ENCODE measurements at regions not wholly inside any gene's neighbourhood (a gene's known extent, or its start where the extent isn't known, plus 50 kb on each side); places are given as distances from the start of the nearest gene placed in this dataset.
"Not testable (repeated sequence)": the region's sequence is repeated elsewhere in the genome, so short reads cannot be mapped to it uniquely, and the experiment has no call there.

GRCh38 chr6:119713903-119714302, 364.3 kb upstream of the MAN1A1 start:
- DNase-seq, result no peak

- DNase-seq, result no peak
Observed at GRCh38 chr6:119686644-119687043, 337.1 kb upstream of the MAN1A1 start.

GRCh38 chr6:119686240-119686639, 336.7 kb upstream of the MAN1A1 start:
- DNase-seq, result no peak

GRCh38 chr6:119683671-119684070, 334.1 kb upstream of the MAN1A1 start:
- DNase-seq, result no peak

GRCh38 chr6:119683031-119683430, 333.5 kb upstream of the MAN1A1 start:
- DNase-seq, result no peak

GRCh38 chr6:119678961-119679360, 329.4 kb upstream of the MAN1A1 start:
- no peak for DNase-seq

GRCh38 chr6:119677384-119677783, 327.8 kb upstream of the MAN1A1 start:
- DNase-seq, result no peak

- no peak for DNase-seq
Observed at GRCh38 chr6:119676961-119677360, 327.4 kb upstream of the MAN1A1 start.

- no peak for DNase-seq
Observed at GRCh38 chr6:119676230-119676629, 326.7 kb upstream of the MAN1A1 start.

GRCh38 chr6:119673741-119674140, 324.2 kb upstream of the MAN1A1 start:
- DNase-seq, result no peak

GRCh38 chr6:119672725-119673124, 323.2 kb upstream of the MAN1A1 start:
- no peak for DNase-seq

- DNase-seq, result no peak
Observed at GRCh38 chr6:119671105-119671504, 321.5 kb upstream of the MAN1A1 start.

GRCh38 chr6:119669221-119669620, 319.7 kb upstream of the MAN1A1 start:
- no peak for DNase-seq

- not testable (repeated sequence) for DNase-seq
Observed at GRCh38 chr6:119665432-119665831, 315.9 kb upstream of the MAN1A1 start.

- no peak for DNase-seq
Observed at GRCh38 chr6:119661628-119662027, 312.1 kb upstream of the MAN1A1 start.

- DNase-seq, result no peak
Observed at GRCh38 chr6:119661078-119661477, 311.5 kb upstream of the MAN1A1 start.

GRCh38 chr6:119658917-119659316, 309.4 kb upstream of the MAN1A1 start:
- DNase-seq, result no peak

GRCh38 chr6:119655124-119655523, 305.6 kb upstream of the MAN1A1 start:
- DNase-seq, result no peak

GRCh38 chr6:119653329-119653728, 303.8 kb upstream of the MAN1A1 start:
- DNase-seq, result no peak

GRCh38 chr6:119649531-119649930, 300.0 kb upstream of the MAN1A1 start:
- no peak for DNase-seq

GRCh38 chr6:119647309-119647708, 297.7 kb upstream of the MAN1A1 start:
- no peak for DNase-seq

- DNase-seq, result no peak
Observed at GRCh38 chr6:119643876-119644275, 294.3 kb upstream of the MAN1A1 start.

- DNase-seq, result no peak
Observed at GRCh38 chr6:119637768-119638167, 288.2 kb upstream of the MAN1A1 start.

- no peak for DNase-seq
Observed at GRCh38 chr6:119636060-119636459, 286.5 kb upstream of the MAN1A1 start.

GRCh38 chr6:119633461-119633860, 283.9 kb upstream of the MAN1A1 start:
- no peak for DNase-seq

Data from CD4-positive, alpha-beta T cell treated with Interleukin-4 for 1 hour (primary cell).